ENCODE measurements at regions not wholly inside any gene's neighbourhood (a gene's known extent, or its start where the extent isn't known, plus 50 kb on each side); places are given as distances from the start of the nearest gene placed in this dataset.
"Not testable (repeated sequence)": the region's sequence is repeated elsewhere in the genome, so short reads cannot be mapped to it uniquely, and the experiment has no call there.

DNA sequence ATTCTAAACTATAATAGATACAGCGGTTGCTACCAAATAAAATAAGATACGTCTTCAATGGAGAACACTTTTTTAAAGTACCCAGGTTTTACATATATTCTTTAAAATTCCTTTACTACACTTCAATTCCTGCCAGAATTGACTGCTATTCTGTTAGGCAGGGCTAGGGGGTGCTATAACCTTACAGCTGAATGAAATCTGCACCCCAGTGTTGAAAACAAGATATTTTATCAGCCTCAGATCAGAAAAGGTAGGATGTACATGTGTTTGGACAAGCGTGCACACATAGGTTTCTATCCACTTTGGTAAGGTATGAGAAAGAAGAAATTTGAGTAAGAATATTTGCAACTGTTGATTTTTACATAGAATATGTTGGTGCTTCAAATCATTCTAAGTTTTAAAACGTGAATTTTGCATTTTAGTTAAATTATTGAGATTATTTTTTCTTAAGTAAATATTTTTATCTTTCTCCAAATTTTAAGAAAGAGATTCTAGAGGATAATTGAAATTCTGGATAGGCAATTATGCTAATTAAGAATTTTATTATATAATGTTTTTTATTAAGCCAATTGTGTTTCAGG lies 490.8 kb upstream of the ADGRL4 start:
- no peak for DNase-seq

DNA sequence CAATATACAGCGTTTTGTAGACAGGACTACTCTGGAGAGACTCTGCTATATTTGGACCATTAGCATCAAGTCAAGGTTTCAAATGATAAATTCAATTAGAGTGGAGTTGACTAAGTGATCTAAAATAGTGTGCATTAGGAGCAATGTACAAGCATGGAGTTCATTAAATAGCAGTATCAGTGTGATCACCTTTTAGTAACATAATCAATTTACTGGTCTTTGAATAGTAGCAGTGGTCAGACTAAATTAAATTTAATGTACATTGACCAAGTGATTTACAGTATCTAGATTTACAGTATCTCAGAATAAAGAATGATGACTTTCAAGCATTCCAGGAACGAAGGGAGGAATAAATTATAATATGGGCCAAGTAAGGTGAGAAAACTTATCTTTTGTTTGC lies 489.6 kb upstream of the ADGRL4 start:
- DNase-seq: no peak

- not testable (repeated sequence) for DNase-seq
Measured at GRCh38 chr1:79493702-79494101, 487.2 kb upstream of the ADGRL4 start.

DNA sequence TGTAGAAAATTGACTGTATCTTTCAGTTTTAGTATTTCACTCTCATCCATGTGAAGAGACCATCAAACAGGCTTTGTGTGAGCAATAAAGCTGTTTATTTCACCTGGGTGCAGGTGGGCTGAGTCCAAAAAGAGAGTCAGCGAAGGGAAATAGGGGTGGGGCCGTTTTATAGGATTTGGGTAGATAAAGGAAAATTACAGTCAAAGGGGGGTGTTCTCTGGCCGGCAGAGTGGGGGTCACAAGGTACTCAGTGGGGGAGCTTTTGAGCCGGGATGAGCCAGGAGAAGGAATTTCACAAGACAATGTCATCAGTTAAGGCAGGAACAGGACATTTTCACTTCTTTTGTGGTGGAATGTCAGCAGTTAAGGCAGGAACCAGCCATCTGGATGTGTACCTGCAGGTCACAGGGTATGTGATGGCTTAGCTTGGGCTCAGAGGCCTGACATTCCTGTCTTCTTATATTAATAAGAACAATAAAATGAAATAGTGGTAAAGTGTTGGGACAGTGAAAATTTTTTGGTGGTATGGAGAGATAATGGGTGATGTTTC lies 482.1 kb upstream of the ADGRL4 start:
- not testable (repeated sequence) for DNase-seq

DNA sequence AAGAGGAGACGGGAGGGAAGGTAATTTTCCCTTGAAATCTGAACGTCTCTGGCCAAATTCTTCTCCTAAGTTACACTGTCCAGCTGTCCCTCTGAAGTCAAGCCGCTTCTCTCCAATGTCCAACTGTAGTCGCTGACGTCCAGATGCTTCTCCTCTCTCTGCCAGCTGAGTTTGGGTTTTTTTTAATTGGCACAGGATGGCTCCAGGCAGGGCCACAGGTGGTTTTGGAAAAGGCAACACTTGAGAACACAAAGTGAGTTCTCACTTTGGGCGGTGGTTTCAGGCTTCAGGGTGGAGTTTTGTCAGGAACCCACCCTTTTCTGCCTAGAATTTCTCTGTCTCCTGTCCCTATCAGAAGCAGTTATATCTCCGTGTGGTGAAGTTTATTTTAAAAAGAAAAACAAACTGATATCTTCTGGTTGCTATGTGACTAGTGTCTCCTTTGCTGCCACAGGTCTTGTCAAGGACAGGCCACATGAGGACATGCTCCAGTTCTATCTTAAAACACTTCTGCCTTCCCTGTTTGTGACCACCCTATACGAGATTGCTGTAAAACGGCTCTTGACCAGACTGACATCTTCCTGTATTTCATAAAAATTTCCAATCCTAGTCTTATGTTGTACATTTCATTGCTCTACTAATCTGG lies 472.3 kb upstream of the ADGRL4 start:
- no peak for DNase-seq

GRCh38 chr1:79478160-79478559 lies 471.6 kb upstream of the ADGRL4 start:
- no peak for DNase-seq

- no peak for DNase-seq
Measured at GRCh38 chr1:79472067-79472656, 465.6 kb upstream of the ADGRL4 start.

- DNase-seq: no peak
Measured at GRCh38 chr1:79469139-79469538, 462.6 kb upstream of the ADGRL4 start.

DNA sequence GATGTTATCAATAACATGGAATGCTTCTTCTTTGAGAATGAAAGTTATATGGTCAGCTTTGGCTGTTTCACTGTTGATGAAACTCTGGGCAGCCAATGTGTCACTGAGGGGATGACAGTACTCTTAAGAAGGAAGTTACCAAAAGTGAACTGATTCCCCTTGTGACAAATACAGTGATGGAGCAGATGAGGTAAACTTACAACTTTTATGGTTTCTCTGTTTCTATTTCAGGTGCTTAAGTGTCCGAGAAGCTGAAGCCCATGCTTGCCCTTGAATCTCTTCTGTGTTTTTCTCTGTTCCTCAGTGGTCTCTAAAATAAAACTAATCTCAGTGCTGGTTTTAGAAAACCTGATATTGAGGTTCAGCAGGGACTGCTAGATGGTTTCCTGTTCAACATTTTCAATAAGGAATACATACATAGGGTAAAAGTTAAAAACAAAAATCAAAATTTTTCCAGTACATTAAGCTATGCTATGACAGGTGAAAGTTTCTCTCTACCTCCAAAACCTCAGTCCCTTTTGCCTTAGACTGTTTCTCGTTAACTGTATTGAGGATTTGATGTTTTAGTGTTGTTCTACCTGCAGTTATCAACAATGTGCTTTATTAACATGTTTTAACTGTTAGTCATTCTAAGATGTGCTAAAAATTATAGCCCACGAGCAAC lies 454.4 kb upstream of the ADGRL4 start:
- no peak for DNase-seq

GRCh38 chr1:79457562-79458224 lies 451.2 kb upstream of the ADGRL4 start:
- DNase-seq: no peak

- DNase-seq: no peak
Measured at GRCh38 chr1:79448426-79448825, 441.9 kb upstream of the ADGRL4 start.

DNA sequence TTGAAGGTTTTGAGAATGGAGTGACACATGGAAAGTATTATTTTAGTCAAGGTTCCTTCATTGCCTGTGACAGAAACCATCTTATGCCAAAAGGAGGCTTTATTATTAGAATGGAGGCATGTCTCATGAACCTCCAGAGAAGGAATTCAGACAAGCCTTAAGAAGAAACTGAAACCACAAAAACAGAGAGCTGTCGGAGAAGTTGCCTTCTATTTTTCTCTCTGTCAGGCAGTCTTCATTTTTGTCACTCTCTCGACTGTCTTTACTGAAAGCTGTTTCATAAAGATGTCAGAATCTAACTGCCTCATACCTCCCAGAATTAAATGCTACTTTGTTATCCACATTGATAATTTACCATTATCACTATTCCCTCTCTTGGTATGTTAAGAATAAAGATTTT lies 434.7 kb upstream of the ADGRL4 start:
- no peak for DNase-seq

DNA sequence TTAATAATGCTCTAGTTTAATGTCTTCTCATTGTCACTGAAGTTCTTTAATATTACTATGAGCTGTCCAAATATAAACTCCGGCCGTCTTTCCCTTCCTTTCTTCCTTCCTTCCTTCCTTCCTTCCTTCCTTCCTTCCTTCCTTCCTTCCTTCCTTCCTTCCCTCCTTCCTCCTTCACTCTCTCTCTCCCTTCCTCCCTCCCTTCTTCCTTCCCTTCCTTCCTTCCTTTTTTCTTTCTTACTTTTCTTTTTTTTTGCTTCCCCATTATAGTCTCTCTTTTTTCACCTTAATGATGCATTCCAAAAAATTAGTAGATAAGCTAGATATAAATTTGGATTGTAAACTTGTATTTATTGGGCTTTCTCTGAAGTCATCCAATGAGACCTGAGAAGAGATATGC lies 431.0 kb upstream of the ADGRL4 start:
- no peak for DNase-seq

DNA sequence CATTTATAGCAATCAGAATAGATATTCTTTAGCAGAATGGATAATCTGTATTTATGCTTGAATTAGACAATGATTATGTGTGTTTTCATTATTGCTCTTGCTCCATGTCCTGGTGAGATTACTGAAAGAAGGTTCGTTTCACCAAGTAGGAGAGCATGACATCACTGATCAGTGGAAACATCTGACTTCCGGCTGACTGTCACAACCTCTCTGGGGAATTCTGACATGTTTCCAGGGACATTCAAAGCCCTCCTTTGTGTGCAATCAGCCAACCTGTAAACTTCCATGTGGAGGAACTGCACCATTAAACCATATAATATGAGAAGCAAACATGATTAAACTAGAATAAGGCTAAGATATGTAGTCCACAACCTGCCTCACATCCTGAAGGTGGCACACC lies 424.8 kb upstream of the ADGRL4 start:
- DNase-seq: no peak

- DNase-seq: no peak
Measured at GRCh38 chr1:79430437-79430836, 423.9 kb upstream of the ADGRL4 start.

GRCh38 chr1:79422726-79423125 lies 416.2 kb upstream of the ADGRL4 start:
- DNase-seq: no peak

DNA sequence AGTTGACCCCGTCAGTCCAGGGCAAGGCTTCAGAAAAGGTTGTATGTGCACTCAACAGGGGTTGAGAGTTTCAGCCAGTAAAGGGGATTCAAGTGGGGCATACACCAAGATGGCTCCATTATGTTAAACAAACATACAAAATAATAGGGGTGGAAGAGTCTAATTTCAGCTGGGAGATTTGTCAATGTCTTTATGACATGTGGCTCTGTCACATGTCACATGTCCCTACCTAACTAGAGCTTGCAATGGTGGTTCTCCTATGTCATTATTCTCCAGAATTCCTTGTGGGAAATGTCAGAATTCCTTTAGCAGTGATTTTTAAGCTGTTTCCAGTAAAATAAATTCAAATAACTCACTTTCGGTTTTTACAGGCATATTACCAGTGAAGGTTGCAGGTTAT lies 392.0 kb upstream of the ADGRL4 start:
- DNase-seq: no peak

DNA sequence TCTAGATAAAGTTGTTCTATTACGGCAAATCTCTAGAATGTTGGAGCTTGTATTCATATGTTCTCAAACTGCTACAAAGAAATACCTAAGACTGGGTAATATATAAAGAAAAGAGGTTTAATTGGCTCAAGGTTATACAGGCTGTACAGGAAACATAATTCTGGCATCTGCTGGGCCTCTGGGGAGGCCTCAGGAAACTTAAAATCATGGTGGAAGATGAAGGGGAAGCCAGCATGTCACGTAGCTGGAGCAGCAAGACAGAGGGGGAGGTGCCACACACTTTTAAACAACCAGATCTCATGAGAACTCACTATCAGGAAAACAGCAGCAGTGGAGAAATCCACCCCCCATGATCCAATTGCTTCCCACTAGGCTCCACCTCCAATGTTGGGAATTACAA lies 390.4 kb upstream of the ADGRL4 start:
- DNase-seq: no peak

- DNase-seq: no peak
Measured at GRCh38 chr1:79388694-79389361, 382.3 kb upstream of the ADGRL4 start.

DNA sequence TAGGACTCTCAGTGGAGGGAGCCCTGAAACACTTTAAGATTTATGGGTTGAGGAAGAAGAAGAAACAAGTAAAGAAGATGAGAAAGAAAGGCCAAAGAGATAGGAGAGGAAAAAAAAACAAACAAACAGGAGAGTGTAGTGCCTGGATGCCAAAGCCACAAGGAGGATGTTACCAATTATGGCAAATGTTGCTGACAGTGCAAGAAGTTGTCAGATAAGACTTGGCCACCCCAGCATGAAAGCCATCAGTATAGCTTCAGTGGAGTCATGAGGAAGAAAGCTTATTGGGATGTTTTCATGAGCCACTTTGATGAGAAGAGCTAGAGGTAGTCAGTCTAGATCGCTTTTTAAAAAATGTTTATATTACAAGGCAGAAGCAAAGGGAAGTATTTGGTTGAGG lies 380.2 kb upstream of the ADGRL4 start:
- no peak for DNase-seq

DNA sequence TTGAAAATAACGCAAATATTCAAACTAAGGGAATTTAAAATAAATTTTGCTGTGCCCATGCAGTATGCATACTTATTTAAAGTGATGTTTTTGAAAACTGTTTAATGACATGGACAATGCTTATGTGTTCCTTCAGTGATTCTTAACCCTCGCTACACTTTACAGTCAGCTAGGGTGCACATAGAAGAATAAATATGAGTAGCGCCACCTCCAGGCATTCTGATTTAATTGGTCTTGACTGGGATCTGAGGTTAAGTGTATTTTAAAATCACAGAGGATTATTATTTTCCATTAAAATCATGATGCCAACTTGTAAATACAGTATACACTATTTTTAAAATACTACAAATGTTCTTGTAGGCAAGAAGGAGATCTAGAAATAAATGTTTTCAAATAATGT lies 373.5 kb upstream of the ADGRL4 start:
- no peak for DNase-seq

- no peak for DNase-seq
Measured at GRCh38 chr1:79376106-79376505, 369.6 kb upstream of the ADGRL4 start.

DNA sequence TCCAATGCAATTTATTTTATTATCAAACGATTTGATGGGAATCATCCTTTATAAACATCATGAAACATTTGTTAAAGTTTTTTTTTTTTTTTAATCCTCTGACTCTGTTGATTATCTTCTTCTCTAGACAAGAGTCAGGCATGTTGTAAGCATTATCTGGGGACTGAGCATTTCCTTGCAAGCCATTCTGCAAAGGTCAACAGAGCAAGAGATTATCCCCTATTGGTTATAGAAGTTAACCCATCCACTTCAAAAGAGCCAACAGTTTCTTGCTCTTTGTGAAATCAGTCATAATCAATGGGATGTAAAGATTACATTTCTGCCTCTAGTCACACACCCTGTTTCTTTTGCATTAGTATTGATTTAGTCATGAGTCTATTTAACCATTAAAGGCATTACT lies 368.8 kb upstream of the ADGRL4 start:
- no peak for DNase-seq

Measured in NK-92 treated with Interleukin-12 subunit alpha and Interleukin-12 subunit beta, amount 100 ng/mL, for 24 hours (cell line).